HG03432 (cell line): ENCODE measurements at regions not wholly inside any gene's neighbourhood (a gene's known extent, or its start where the extent isn't known, plus 50 kb on each side); places are given as distances from the start of the nearest gene placed in this dataset.
A peak's percentile ranks its signal among the peaks of the same experiment; 100 is the strongest.
"Not testable (repeated sequence)": the region's sequence is repeated elsewhere in the genome, so short reads cannot be mapped to it uniquely, and the experiment has no call there.

Source experiments
- ATAC-seq: cut with Tn5 transposase; IDR thresholded peaks from one replicate; pipeline ENCODE4 v1.9.1; 2021; ENCODE audit warnings: mild to moderate bottlenecking, moderate library complexity; ENCODE audit not compliant: unreplicated experiment

DNA sequence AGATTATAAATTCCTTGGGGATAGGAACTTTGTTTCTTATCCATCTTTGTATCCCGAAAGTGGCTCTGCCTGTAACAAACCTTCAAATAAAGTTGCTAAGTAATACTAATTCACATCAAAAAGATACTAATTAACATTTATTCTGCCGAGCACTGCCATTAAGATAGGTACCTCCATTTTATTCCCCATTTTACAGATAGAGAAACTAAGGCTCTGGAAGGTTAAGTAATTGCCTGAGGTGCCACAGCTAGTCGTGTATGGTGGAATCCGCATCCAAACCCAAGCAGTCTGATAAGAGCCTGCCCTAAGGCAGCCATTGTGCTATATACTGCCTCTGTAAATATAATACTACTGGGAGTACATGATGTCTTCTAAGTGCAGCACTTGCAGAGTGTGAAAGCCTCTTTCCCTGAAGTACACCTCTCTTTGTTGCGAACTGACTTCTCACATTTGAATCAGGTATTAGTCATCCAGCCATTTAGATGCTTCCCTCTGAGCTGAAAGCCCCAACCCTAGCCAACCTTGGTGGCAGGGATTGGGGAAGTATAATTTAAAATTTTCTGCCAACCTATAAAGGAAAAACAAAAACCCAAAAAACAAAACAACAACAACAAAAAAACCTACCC, 78.5 kb upstream of the CHD2 start:
- ATAC-seq: no peak

DNA sequence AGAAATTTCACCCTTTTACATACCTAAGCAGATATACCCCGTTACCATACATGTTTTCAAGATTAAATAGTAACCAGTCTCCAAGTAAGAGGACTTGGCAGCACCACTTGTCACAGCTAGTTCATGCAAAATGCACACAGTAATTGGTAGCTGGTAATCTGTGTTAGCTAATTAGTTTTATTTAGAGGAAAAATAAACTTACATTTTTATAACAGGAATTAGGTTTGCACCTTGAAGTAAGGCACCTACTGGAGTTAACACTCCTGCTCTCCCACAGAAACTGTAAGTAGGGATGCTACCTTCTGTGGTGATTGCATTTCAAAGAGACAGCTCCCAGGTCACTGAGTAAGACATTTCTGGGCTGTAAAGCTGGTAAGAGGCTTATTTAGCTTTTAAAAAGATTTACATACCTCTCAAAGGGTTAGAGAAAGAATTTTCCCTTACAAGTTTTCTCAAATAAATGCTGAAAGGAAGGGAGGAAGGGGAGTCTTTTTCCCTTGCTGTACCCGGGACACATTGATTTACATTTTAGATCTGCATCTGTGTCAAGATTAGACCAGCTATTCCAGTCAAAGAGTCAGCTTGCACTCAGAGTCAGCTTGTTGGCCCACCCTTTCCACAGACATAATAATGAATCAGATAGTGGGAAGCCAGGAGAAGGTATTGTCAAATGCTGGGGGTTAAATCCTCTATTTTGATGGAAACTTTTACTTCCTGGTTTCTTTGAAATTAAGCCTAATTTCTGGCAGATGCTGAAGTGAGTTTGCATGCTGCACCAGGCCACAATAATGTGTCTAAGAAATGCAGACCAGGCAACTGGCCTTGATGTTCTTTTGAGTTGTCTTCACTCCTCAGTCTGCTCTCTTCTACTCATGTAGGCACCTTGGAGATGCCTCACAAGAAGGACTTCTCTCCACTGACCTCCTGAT, 77.6 kb upstream of the CHD2 start:
- no peak for ATAC-seq

DNA sequence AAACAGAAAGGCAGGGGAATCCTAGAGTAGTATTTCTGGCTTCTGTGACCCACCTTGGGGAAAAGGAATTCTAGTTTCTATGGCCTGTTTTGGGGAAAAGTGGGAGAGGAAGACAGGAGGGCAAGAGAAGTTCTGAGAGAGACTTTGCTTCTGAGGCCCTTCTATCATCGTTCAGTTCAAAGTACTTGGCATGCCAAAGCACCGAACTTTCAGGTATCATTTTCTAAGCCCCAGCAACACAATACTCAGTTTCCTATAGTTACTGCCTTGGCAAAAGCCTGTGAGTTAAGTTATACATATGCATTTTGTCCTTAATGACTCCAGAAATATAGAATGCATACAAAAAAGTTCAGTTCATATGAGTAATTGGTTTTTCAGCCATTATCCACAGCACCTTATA, 74.1 kb upstream of the CHD2 start:
- no peak for ATAC-seq

- ATAC-seq: not testable (repeated sequence)
Observed at GRCh38 chr15:92827991-92828390, 72.1 kb upstream of the CHD2 start.

DNA sequence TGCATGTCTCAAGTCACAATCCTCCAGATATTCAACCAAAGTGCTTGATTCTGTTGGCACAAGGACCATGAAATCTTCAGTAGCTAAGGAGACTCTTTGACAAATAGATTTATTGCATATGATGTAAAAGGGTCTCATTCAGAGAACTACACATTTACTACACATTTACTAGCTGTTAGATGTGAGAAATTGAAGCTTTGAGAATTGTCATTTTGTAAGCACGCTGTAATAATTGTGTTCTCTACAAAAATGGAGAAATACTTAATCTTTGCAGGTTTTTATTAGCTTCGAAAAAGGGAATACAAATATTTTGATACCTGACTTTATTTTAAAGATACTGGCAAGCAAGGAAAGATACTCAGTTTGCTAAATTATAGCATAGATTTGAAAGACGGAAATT, 70.2 kb upstream of the CHD2 start:
- no peak for ATAC-seq

- ATAC-seq: no peak
Observed at GRCh38 chr15:92831336-92831654, 68.8 kb upstream of the CHD2 start.

DNA sequence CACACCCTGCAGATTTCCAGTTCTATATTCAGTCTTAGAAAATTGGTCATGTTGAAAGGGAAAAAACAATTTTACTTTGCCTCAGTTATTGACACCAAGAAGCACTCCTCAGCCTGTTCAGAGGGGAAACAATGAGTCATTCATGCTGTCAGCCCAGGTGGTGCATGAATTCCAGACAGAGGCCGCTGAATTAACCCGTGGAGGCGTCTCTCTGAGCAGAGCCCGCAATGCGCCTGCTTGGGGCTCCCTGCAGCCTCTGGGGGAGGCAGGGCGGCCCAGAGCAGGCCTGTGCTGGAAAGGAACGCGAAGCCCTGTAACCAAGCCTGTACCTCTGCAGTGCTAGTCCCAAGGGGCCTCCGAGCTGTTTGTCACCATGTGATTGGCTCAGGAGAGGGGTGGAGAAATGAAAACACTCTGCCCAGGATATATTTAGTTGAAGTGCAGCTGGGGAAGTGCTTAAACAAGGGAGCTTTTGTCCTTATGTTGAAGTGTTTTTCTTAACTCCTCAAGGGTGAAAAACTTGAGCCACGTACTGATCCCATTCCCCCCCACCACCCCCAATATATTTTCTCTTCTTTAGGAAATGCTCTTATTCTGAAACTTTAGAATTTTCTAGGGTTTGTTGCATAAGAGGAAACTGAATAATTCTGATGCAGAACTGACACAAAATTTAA, 68.3 kb upstream of the CHD2 start:
- peak; percentile 97 for ATAC-seq

DNA sequence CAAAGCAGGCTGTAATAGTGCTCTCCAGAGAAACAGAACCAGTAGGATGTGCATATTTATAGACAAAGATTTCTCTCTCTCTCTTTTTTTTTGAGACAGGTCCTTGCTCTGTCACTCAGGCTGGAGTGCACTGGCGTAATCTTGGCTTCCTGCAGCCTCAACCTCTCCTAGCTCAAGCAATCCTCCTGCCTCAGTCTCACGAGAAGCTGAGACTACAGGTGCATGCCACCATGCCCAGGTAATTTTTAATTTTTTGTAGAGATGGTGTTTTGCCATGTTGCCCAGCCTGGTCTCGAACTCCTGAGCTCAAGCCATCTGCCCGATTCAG, 67.1 kb upstream of the CHD2 start:
- ATAC-seq: no peak

GRCh38 chr15:92833493-92834271, 66.4 kb upstream of the CHD2 start:
- no peak for ATAC-seq

DNA sequence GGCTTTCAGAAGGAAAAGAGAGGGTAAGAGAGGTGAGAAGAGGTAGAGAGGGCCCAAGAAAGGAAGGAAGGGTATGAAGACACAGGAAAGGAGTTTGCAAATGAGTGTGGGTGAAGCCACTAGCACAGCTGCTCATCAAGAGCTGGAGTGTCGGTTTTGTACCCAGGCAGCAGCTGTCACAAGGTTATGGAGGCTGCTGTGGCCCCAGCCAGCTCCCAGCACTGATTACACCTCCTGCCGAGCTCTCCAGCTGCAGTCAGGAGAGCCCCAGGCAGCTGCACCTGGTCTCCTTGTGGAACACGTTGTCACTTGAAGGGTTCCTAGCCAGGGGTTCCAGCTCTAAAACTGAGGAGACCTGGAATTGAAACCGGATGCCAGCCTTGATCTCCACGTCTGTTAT, 60.4 kb upstream of the CHD2 start:
- ATAC-seq: peak; percentile 90

DNA sequence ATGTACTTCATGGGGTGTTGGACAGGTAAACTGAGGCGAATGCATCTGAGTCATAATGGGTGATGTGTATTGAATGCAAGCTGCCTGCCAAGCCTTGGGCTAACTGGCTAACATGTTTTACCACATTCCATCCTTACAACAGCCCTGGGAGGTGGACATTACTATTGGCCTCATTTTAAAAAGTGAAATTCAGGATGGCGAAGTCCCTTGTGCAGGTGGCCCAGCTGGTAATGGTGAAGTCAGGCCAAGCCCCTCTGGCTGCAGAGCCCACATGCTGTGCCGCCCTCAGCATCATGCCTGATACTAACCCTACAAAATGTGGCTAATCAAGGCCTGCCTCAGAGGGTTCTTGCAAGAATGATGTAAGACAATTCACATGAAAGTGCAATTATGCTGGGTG, 60.0 kb upstream of the CHD2 start:
- no peak for ATAC-seq

GRCh38 chr15:92843326-92843725, 56.8 kb upstream of the CHD2 start:
- ATAC-seq: no peak

DNA sequence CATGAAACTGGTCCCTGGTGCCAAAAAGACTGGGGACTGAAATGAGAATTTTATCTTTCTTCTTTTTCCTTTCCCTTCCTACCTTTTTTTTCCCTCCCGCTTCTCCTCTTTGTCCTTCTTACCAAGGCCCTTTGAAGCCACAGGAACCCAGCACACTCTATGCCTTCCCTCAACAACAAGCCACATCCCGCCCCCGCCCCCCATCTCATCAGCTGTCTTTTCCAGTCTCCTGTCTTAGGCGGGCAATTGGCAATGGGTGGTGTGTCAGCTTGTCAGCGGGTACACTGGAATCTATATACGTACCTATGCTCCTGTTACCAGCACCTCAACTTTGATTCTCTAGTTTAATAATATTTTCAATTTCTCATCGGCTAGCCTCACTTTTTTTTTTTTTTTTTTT, 56.3 kb upstream of the CHD2 start:
- ATAC-seq: no peak

- ATAC-seq: peak; percentile 77
Observed at GRCh38 chr15:92845126-92845508, 55.0 kb upstream of the CHD2 start.

DNA sequence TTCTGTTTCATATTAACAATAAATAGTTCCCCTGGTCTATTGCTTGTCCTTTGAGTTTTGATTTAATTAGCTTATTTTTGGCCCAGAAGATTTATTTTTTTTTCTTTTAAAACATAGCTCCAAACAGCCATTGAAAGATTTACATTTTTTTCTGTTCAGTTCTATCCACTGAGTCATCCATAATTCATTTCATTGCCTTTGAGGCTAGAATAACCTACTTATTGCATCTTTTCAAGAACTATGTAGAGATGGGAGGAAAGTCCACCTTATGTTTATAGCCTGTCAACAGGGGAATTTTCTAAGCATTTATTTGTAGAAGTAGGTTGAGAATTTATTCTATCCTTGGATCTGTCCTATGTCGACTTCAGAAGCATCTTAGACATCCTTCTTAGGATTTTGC, 53.4 kb upstream of the CHD2 start:
- no peak for ATAC-seq

GRCh38 chr15:92847841-92848240, 52.3 kb upstream of the CHD2 start:
- ATAC-seq: no peak

DNA sequence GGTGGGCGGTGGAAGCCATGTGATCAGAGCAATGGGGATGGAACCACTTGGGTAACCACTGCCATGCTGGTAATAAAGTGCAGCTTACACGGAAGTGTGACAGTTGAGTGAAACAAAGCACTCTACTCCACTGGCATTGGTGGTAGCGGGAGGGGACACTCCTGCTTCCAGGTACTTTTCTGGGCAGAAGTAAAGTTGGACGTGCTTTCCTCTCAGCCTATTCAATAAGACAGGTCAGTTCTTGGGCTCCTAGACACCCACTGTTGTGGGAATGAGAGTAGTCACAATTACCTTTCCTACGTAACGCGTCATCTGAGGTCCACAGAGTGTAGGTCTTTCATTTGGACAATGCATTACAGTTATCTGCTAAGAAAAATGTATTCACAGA, 51.7 kb upstream of the CHD2 start:
- no peak for ATAC-seq

DNA sequence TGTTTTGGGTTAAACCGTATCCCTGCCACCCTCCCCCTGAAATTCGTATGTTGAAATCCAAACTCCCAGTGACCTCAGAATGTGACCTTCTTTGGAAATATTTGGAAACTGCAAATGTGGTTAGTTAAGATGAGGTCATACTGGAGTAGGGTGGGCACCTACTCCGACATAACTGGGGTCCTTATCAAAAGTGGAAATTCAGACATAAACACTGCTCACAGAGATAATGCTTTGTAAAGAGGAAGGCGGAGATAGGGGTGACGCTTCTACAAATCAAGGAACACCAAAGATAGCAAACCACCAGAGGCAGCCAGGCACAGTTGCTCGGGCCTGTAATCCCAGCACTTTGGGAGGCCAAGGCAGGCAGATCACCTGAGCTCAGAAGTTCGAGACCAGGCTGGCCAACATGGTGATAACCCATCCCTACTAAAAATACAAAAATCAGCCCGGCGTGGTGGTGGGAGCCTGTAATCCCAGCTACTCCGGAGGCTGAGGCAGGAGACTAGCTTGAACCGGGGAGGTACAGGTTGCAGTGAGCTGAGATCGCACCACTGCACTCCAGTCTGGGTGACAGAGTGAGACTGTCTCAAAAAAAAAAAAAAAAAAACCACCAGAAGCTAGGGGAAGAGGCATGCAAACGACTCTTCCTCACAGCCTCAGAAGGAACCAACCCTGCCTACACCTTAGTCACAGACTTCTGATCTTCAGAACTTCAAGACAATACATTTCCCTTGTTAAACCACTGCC, 51.1 kb upstream of the CHD2 start:
- peak; percentile 58 for ATAC-seq

DNA sequence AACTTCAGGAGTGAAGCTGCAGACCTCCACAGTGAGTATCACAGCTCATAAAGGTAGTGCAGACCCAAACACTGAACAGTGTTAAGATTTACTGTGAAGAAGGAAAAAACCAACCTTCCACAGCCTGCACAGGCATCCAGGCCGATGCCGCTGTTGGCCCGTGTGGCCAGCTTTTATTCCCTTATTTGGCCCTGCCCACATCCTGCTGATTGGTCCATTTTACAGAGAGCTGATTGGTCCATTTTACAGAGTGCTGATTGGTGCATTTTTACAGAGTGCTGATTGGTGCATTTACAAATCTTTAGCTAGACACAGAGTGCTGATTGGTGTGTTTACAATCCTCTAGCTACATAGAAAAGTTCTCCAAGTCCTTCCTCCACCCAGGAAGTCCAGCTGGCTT, 49.9 kb upstream of the CHD2 start:
- ATAC-seq: not testable (repeated sequence)
